ENCODE measurements at regions not wholly inside any gene's neighbourhood (a gene's known extent, or its start where the extent isn't known, plus 50 kb on each side); places are given as distances from the start of the nearest gene placed in this dataset.

DNA sequence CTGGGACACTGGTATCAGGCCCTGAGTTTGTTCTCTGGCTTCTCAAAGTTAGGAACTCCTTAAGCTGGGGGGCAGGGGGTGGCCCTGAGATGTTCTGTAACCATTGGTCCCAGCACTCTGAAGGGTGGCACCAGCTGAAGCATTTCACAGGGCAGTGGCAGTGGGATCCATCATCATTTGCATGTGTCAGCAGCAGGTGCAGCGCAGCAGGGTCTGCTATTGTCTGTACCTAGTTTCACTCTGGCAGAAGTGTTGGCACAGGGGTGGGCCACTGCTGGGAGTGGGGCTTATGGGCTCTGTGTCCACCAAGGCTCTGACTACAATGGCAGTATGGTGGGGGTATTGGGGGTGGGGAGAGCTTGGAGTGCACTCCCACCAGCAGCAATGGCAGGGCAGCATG is 460.4 kb upstream of the ZNF804A start:
- Histone ChIP-seq H3K9me3 (ENCODE audit: control insufficient read depth in 1 of 2, insufficient read depth in 1 of 2, low read depth in 1 of 2, low read length in 2 of 2) (no peaks in the 10 kb centered on the region), H3K9ac (ENCODE audit: low read length) (no peak overlapping the region), H2AFZ (ENCODE audit: low read depth, low read length, poor library complexity, severe bottlenecking) (no peak overlapping the region), H3K9me2 (ENCODE audit: insufficient read depth) (no peaks in the 10 kb centered on the region), H3K4me2 (ENCODE audit: low read length) (no peak overlapping the region), H4K20me1 (ENCODE audit: insufficient read depth) (no peaks in the 10 kb centered on the region), H3K79me2 (ENCODE audit: insufficient read depth, low read length) (no peaks in the 10 kb centered on the region), H3K27ac (ENCODE audit: low read depth, low read length) (no peak overlapping the region), H3K36me3 (ENCODE audit: control insufficient read depth in 1 of 2, insufficient read depth in 2 of 2, low read length in 2 of 2) (no peaks in the 10 kb centered on the region), H3K4me1 (ENCODE audit: control insufficient read depth in 1 of 2, insufficient read depth in 2 of 2, low read length in 2 of 2) (no peaks in the 10 kb centered on the region), H3K27me3 (ENCODE audit: insufficient read depth, low read length) (no peaks in the 10 kb centered on the region), H3K4me3 (replicated peaks in 1 of 2; ENCODE audit: low read depth in 1 of 2, low read length in 2 of 2) (no peak overlapping the region)
- RAD21 ChIA-PET (ENCODE audit: low non-redundant PET in 1 of 2, low total read pairs in 2 of 2, uncharacterized antibody in 2 of 2, unreplicated experiment in 2 of 2): no interaction called here
- DNase-seq (ENCODE audit: low read depth, low spot score) (no peak), ATAC-seq (no peak)
- CTCF ChIA-PET: no interaction called here
- no TSS peak for BruUV-seq (replicated peaks)
- intact Hi-C loops (cut with micrococcal nuclease): no loop called here
- POLR2A ChIA-PET: no interaction called here
- no peak for TF ChIP-seq YY1 (IDR thresholded peaks at IDR 0.05; ENCODE audit: extremely low read depth, insufficient replicate concordance, low read depth, low read length)
- TF ChIP-seq RAD21 (IDR thresholded peaks at IDR 0.05; ENCODE audit: low read depth): no peak
- TF ChIP-seq, protein P1, sequence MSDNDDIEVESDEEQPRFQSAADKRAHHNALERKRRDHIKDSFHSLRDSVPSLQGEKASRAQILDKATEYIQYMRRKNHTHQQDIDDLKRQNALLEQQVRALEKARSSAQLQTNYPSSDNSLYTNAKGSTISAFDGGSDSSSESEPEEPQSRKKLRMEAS (IDR thresholded peaks at IDR 0.05): no peak
- TF ChIP-seq ELF1 (IDR thresholded peaks at IDR 0.05; ENCODE audit: borderline replicate concordance, low read depth): no peak
- no peak for TF ChIP-seq SRF (IDR thresholded peaks at IDR 0.05; ENCODE audit: low read depth)
- TF ChIP-seq CBX3 (IDR thresholded peaks at IDR 0.05; ENCODE audit: low read depth): no peak
- no peak for TF ChIP-seq EGR1 (IDR thresholded peaks at IDR 0.05; ENCODE audit: low read depth)
- no peak for TF ChIP-seq CTCF (IDR thresholded peaks at IDR 0.05 in 2 of 3, conservative IDR thresholded peaks at IDR 0.05 in 1 of 3; ENCODE audit: borderline replicate concordance in 1 of 3, insufficient read depth in 1 of 3, low read depth in 2 of 3, low read length in 2 of 3)
- no peak for TF ChIP-seq ZNF274 (IDR thresholded peaks at IDR 0.05; ENCODE audit: low read depth, low read length)
- no peak for TF ChIP-seq JUND (IDR thresholded peaks at IDR 0.05)
- TF ChIP-seq TCF7L2 (IDR thresholded peaks at IDR 0.05; ENCODE audit: borderline replicate concordance, extremely low read depth, insufficient read depth, insufficient read length): no peak
- TF ChIP-seq POLR2AphosphoS5 (IDR thresholded peaks at IDR 0.05; ENCODE audit: low read depth, low read length): no peak
- TF ChIP-seq SIN3A (IDR thresholded peaks at IDR 0.05; ENCODE audit: low read depth): no peak
- no peak for TF ChIP-seq CEBPB (IDR thresholded peaks at IDR 0.05; ENCODE audit: low read depth)
- no peak for TF ChIP-seq EZH2 (IDR thresholded peaks at IDR 0.05)
- TF ChIP-seq FOSL1 (IDR thresholded peaks at IDR 0.05; ENCODE audit: low read depth): no peak
- TF ChIP-seq SP1 (IDR thresholded peaks at IDR 0.05; ENCODE audit: low read depth): no peak
- no peak for TF ChIP-seq ZFX (IDR thresholded peaks at IDR 0.05)
- no peak for TF ChIP-seq EZH2phosphoT487 (IDR thresholded peaks at IDR 0.05; ENCODE audit: borderline replicate concordance)
